ENCODE measurements at regions not wholly inside any gene's neighbourhood (a gene's known extent, or its start where the extent isn't known, plus 50 kb on each side); places are given as distances from the start of the nearest gene placed in this dataset.

GRCh38 chr12:127654383-127654985, 612.5 kb upstream of the TMEM132C start:
- H3K27ac ChIP-seq (ENCODE audit: insufficient read depth, low read depth, low read length): no peak overlapping the region
- CTCF ChIA-PET: no interaction called here
- no peak overlapping the region for H3K9ac ChIP-seq (replicated peaks; ENCODE audit: extremely low read depth, insufficient read depth, low read length)

More at GRCh38 chr12:127654383-127654985, 612.5 kb upstream of the TMEM132C start:
- H3K4me1 ChIP-seq (ENCODE audit: control insufficient read depth, extremely low read depth, insufficient read depth, low read length): no peaks in the 10 kb centered on the region
- POLR2A ChIA-PET: no interaction called here
- no peaks in the 10 kb centered on the region for H3K27me3 ChIP-seq (ENCODE audit: control insufficient read depth in 2 of 2, insufficient read depth in 2 of 2, low read length in 2 of 2)
- H2AFZ ChIP-seq (ENCODE audit: low read depth, low read length): no peak overlapping the region
- DNase-seq (ENCODE audit: low read depth, low spot score) (no peak), FAIRE-seq (no peak)
- H4K20me1 ChIP-seq (replicated peaks; ENCODE audit: control insufficient read depth, extremely low read depth, insufficient read depth, low read length): no peaks in the 10 kb centered on the region
- H3K9me1 ChIP-seq (replicated peaks; ENCODE audit: control insufficient read depth, extremely low read depth, insufficient read depth, low read length): no peaks in the 10 kb centered on the region
- H3K4me3 ChIP-seq (replicated peaks in 1 of 3; ENCODE audit: insufficient read depth in 1 of 3, low read depth in 1 of 3, low read length in 3 of 3): no peak overlapping the region
- no peaks in the 10 kb centered on the region for H3K36me3 ChIP-seq (ENCODE audit: control insufficient read depth in 2 of 2, extremely low read depth in 1 of 2, insufficient read depth in 2 of 2, low read length in 2 of 2)
- no peak overlapping the region for H3K4me2 ChIP-seq (ENCODE audit: insufficient read depth, low read length)
- intact Hi-C loops (cut with micrococcal nuclease) (no loop called here), dilution Hi-C loops (cut with MboI; ENCODE audit: extremely low pct_ligation_motif_present, low sequenced_read_pairs) (no loop called here)
- H3K9me3 ChIP-seq (replicated peaks; ENCODE audit: control insufficient read depth, insufficient read depth, low read length): peaks cover 2% of the 10 kb centered on the region
- TF ChIP-seq FOS (IDR thresholded peaks at IDR 0.05; ENCODE audit: borderline replicate concordance, insufficient read depth, low read length) (no peak), MYC (IDR thresholded peaks at IDR 0.05; ENCODE audit: low read depth, low read length) (no peak), EZH2 (IDR thresholded peaks at IDR 0.05; ENCODE audit: borderline replicate concordance, low read depth, low read length, severe bottlenecking) (no peak), POLR2A (IDR thresholded peaks at IDR 0.05; ENCODE audit: low read depth, low read length) (no peak), POLR2AphosphoS5 (IDR thresholded peaks at IDR 0.05; ENCODE audit: insufficient read depth, low read depth, low read length) (no peak), GATA2 (IDR thresholded peaks at IDR 0.05; ENCODE audit: insufficient read depth, insufficient read length, low read depth, low read length) (no peak), JUN (IDR thresholded peaks at IDR 0.05; ENCODE audit: borderline replicate concordance, insufficient read depth, insufficient read length, low read depth) (no peak), MAX (IDR thresholded peaks at IDR 0.05; ENCODE audit: insufficient read depth, insufficient read length) (no peak)
- TF ChIP-seq, protein P1, sequence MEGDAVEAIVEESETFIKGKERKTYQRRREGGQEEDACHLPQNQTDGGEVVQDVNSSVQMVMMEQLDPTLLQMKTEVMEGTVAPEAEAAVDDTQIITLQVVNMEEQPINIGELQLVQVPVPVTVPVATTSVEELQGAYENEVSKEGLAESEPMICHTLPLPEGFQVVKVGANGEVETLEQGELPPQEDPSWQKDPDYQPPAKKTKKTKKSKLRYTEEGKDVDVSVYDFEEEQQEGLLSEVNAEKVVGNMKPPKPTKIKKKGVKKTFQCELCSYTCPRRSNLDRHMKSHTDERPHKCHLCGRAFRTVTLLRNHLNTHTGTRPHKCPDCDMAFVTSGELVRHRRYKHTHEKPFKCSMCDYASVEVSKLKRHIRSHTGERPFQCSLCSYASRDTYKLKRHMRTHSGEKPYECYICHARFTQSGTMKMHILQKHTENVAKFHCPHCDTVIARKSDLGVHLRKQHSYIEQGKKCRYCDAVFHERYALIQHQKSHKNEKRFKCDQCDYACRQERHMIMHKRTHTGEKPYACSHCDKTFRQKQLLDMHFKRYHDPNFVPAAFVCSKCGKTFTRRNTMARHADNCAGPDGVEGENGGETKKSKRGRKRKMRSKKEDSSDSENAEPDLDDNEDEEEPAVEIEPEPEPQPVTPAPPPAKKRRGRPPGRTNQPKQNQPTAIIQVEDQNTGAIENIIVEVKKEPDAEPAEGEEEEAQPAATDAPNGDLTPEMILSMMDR (IDR thresholded peaks at IDR 0.05; ENCODE audit: extremely low read depth in 1 of 2, insufficient read depth in 1 of 2, low read depth in 1 of 2, low read length in 2 of 2): no peak
- BruUV-seq (replicated peaks): no TSS peak
- H3K79me2 ChIP-seq (ENCODE audit: control insufficient read depth, insufficient read depth, low read length): no peaks in the 10 kb centered on the region

Measured in endothelial cell of umbilical vein (primary cell).